HG03095 (cell line): ENCODE measurements at regions not wholly inside any gene's neighbourhood (a gene's known extent, or its start where the extent isn't known, plus 50 kb on each side); places are given as distances from the start of the nearest gene placed in this dataset.

Experiments used
- ATAC-seq: cut with Tn5 transposase; IDR thresholded peaks from one replicate; pipeline ENCODE4 v1.9.1; 2021; ENCODE audit warnings: moderate library complexity; ENCODE audit not compliant: unreplicated experiment

DNA sequence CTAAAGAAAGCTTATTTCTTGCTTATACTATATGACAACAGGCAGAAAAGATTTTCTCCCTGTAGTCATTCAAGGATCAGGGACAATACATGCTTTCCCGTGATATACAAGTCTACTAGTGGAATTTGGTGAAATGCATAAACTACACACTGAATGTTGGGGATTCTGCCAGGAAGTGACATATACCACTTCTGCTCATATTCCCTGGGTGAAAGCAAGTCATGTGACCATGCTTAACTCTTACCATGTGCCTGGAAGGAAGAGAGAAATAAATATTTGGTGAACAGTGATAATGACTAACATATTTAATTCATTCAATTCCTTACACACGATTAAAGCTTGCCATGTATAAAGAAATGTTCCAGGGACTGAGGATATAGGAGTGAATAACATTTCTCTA is 534.6 kb downstream of the PPARGC1A start:
- ATAC-seq = no peak

GRCh38 chr4:23353200-23353599 is 536.6 kb downstream of the PPARGC1A start:
- ATAC-seq = no peak

DNA sequence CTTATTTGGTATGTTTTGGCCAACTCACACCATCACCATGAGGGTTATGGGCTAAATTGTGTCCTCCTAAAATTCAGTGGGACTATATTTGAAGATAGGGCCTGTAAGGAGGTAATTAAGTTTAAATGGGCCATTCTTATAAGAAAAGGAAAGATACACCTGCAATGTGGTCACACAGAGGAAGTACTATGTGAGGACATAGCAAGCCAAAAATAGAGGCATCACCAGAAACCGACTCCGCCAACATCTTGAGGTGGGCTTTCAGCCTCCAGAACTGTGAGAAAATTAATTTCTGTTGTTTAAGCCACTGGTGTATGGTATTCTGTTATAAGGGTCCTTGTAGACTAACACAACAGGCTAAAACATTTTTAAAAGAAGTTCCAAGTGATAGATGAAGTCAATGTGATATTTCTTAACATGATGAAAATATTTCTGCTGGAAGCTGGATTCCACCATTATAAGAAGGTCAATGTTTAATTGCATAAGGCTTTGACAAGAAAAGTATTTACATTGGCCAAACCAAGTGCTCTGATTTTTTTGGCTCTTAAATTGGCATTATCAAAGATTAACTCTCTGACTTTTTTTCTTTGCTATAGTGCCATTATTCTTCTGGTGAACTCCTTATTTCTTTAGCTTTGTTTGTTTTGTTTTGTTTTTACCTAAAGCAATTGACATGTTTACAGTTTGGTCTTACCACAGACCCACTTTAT is 540.9 kb downstream of the PPARGC1A start:
- ATAC-seq = peak; percentile 49

DNA sequence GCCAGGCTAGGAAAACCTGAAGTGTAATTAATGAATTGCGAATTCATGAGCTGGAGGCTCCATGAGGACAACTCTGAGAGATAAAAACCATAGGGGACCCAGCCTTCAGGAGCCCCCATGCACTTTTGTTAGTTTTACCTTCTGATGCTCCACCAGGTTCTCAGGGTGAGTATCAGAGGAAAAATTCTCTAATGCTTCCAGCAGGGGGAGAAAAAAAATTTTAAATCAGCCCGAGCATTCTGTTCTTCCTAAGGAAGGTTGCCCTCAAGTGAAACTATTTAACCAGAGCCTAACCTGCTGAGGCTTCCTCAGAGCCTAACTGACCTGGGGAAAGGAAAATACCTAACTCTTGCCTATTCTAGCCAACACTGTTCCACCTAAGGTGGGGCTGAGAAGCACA is 552.6 kb downstream of the PPARGC1A start:
- ATAC-seq = no peak

GRCh38 chr4:23333946-23334878 is 555.6 kb downstream of the PPARGC1A start:
- peak; percentile 80 for ATAC-seq

DNA sequence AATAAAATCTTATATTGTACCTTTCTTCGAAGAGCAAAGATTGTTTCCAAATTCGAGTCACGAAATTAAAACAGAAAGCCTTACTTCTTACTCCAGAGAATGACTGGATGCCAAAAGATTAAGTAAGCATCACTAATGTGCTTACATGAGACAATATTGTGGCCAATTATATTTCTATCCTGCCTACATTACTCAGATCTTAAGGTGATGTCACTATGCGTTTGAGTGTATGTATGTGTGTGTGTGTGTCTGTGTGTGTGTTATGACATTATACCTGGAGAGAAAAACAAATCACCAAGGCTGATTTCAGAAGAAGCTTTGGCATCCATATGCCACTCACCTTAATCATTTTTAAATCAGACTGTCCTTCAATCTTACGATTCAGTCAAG is 556.3 kb downstream of the PPARGC1A start:
- ATAC-seq = no peak

DNA sequence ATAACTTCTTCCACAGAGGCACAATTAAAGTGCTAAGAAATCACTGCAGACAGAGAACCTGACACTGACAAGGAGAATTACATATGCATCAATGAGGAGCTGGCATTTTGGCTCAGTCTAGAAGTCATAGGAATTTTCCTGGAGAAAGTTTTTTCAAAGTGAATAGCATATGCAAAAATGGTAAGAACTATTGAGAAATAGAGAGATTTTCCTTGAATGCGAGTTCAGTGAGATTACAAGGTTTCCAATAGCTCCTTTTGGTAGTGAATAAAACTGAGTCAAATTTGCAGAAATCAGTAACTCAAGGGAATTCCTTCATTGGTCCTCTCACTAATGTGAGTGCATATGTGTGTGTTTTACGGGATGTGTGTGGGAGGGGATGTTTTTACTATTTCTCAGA is 557.5 kb downstream of the PPARGC1A start:
- no peak for ATAC-seq

DNA sequence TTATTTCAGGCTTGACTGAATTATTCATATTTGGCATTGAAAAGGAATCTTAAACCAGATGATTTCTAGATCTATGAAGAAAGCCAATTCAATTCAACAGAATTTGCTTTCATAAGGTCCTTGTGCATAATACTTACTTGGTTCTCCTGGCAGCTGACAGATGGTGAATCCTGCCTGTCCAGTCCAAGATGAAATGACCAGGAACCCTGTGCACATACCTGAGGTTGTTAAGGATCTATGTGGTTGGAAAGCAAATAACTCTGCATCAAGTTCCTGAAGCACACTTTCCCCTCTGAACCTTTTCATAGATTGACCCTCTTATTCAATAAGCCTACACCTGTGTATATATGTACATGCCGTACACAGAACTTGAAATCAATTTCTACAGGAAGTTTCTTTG is 562.7 kb downstream of the PPARGC1A start:
- ATAC-seq = no peak

DNA sequence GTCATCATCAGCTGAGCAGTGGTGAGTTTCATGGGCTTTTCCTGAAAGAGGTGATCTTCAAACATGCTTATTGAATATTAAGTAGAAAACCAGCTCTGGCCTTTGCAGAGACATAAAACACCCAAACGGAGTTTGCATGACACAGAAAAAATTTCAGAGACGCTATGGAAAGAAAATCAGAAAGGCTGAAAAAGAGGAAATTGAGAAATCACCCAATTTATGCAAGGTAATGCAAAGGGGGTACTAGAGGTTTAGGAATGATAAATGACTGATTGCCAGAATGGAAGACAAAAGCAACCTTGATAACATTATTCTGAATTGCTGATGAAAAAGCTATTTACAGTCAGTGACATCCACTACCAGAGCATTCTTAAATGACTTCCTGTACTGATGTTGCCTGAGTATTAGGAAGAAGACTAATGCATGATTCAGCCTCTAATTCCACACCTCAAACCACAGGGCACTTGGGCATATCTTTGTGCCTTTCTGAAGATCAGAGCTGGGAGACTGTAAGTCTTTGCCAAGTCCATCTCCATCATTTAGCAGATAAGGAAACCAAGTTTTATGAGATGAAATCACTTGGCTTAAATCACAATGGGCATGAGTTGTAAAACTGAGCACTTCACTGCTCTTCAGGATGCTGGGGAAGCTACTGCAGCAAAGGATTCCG is 565.7 kb downstream of the PPARGC1A start:
- ATAC-seq = no peak

- no peak for ATAC-seq
Observed at GRCh38 chr4:23323436-23323835, 566.4 kb downstream of the PPARGC1A start.

DNA sequence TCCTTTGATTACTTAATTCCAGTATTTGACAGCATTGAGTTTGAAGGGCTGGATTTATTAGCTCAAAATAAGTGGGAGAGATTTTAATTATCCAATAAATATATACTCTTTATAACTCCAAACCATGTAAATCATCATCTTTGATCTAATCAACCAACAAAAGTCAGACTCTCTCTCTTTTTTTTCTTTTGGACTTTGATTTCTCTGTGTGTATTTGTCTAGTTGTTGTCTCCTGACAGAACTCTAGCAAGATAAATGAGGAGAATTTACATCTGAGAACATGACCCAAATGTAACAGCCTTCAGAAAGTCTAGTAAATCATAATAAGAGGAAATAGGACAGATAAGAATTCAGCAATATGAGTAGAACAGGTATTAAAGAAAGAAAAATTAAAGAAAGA is 567.1 kb downstream of the PPARGC1A start:
- ATAC-seq = no peak

DNA sequence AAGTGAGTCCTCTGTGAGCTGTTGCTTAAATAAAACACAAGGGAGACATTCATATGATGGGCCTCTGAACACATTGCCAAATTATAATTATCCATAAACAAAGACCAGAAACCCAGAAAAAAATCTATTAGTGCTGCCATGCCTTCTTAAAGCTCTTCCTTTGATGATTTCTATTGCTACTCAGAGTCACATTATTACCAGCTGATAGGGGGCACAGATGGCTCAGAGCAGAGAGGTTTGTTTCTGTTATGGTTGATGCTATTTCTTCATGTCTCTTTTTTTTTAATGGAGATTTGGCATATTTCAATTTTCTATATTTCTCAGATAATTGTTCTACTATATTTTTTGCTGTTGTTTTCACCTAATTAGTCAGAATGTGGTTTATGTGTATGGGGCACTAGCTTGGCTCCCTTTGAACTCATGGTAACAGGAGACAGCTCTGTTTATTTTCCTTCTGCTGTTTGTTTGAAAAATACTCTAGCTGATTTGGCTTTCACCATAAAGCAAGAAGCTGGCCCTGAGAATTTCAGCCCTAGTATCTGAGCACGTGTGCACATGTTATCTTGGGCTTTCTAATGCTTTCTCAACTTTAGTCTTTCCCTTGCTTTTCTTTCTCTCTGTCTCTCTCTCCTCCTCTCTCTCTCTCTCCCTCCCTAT is 568.8 kb downstream of the PPARGC1A start:
- ATAC-seq = no peak

- ATAC-seq = no peak
Observed at GRCh38 chr4:23312686-23313085, 577.2 kb downstream of the PPARGC1A start.

- no peak for ATAC-seq
Observed at GRCh38 chr4:23311983-23312382, 577.9 kb downstream of the PPARGC1A start.

DNA sequence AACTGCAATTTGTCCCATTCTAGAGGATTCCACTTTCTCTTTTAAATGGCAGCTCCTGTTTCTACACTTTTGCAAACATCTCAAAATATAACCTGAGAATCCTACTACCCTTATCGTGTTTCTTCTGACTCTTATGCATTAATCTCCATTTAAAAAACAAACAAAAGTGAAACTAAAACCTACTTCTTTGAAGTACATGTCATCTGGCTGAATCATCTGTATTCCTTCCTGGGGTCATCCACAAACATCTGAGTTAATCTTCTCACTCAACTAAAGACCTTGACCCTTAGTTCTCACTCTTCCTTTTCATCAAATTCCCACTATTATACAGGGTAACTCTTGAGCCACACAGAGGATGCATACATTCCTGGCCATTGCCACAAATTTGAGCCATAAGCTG is 584.8 kb downstream of the PPARGC1A start:
- no peak for ATAC-seq

GRCh38 chr4:23298371-23298770 is 591.5 kb downstream of the PPARGC1A start:
- no peak for ATAC-seq

- ATAC-seq = no peak
Observed at GRCh38 chr4:23297327-23297726, 592.5 kb downstream of the PPARGC1A start.

DNA sequence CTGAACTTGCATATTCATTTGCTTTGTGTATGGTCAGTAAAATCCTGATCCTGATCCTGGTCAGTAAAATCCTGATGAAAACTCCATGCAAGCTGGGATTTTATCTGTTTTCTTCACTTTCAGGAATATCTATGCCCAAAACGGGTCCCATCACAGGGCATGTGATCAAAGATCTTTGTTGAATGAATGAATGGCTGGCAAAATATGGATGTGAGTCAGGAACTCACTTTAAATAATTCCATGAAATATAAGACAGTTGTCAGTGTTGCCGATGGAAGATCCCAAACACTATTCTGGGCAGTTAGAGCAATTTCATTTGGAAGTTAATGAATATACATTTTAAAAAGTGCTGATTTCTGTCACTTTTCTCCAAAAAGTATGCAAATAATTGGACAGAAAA is 598.4 kb downstream of the GBA3 start:
- ATAC-seq = no peak

- ATAC-seq = no peak
Observed at GRCh38 chr4:23290656-23291055, 597.9 kb downstream of the GBA3 start.

DNA sequence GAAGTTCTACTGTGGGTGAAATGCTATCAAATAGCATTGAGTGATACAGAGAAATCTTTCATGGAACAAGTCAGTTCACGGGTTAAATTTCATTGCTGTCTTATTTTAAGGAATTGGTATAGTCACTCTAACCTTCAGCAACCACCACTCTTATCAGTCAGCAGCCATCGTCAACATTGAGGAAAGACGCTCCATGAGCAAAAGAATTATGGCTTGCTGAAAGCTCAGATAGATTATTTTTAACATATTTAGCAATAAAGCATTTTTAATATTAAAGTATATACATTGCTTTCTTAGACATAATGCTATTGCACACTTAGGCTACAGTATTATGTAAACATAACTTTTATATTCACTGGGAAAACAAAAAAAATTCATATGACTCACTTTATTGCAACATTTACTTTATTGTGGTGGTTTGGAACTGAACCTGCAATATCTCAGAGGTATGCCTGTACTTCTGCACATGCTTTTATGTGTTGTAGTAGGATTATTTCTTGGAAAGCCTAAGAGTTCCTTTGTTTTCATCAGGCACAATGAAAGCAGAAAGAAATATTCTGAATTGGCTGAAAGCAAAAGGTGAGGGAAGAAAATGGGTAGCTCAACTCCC is 586.7 kb downstream of the GBA3 start:
- ATAC-seq = no peak

- no peak for ATAC-seq
Observed at GRCh38 chr4:23278845-23279244, 586.1 kb downstream of the GBA3 start.
